HepG2 (cell line): ENCODE measurements at regions not wholly inside any gene's neighbourhood (a gene's known extent, or its start where the extent isn't known, plus 50 kb on each side); places are given as distances from the start of the nearest gene placed in this dataset.

Experiments used
- ATAC-seq: fragments of 200-7000 bp; cut with Tn5 transposase; 3 replicates; pipeline ENCODE4 v1.9.1; 2020; ENCODE audit warnings: mild to moderate bottlenecking, moderate library complexity
- BruUV-seq: library from RNA; stranded (reverse); fragments of 400-500 nt; replicated peaks from 2 replicates; lab custom pipeline; 2021; lab: Mats Ljungman, UMichigan
- CTCF ChIA-PET: fragments of 300-600 bp; formaldehyde crosslinking; extraction: SDS; loops from one replicate; lab custom pipeline; 2021; ENCODE audit warnings: low total read pairs, inconsistent platforms, low intra/inter-chr PET ratio; lab: Yijun Ruan, JAX
- POLR2A ChIA-PET: fragments of 350-600 bp; sonication (Branson Sonifier 250); formaldehyde crosslinking; loops from one replicate; lab custom pipeline; 2020; ENCODE audit warnings: antibody characterized with exemption, inconsistent platforms; lab: Yijun Ruan, JAX
- DNase-seq: peaks from one replicate; pipeline ENCODE4 v3.0.0-alpha.2; 2015; ENCODE audit warnings: low spot score
- FAIRE-seq: peaks from 3 replicates; lab custom pipeline; 2011; peaks lifted over from hg19 to GRCh38; lab: Jason Lieb, UNC
- H2AFZ ChIP-seq: one replicate; pipeline ENCODE4 v1.6.1; 2011; ENCODE audit warnings: low read length, inconsistent platforms
- H3K27ac ChIP-seq: fragments of 300-600 bp; 3 replicates; pipeline ENCODE4 v1.8.0; 2011; ENCODE audit warnings: mixed run types, mild to moderate bottlenecking, mixed read lengths, low read length, inconsistent platforms; ENCODE audit not compliant: insufficient read depth; ENCODE audit errors: extremely low read length
- H3K27me3 ChIP-seq, 2 experiments: fragments of 200-600 bp in 1 of 2; 2 replicates in 1 of 2; 3 replicates in 1 of 2; pipeline versions ENCODE4 v1.6.0 to v1.8.0; 2011; ENCODE audit warnings: low read length in 2 of 2, mild to moderate bottlenecking in 2 of 2, moderate library complexity in 2 of 2, inconsistent platforms in 1 of 2; ENCODE audit not compliant: insufficient read depth in 2 of 2, control insufficient read depth in 1 of 2
- H3K36me3 ChIP-seq, 2 experiments: fragments of 200-600 bp in 1 of 2; replicated peaks in 1 of 2; 2 replicates in 1 of 2; 3 replicates in 1 of 2; pipeline versions ENCODE4 v1.5.1 to v1.8.0; 2011; ENCODE audit warnings: low read length in 2 of 2, inconsistent platforms in 1 of 2; ENCODE audit not compliant: insufficient read depth in 2 of 2, control insufficient read depth in 1 of 2
- H3K4me1 ChIP-seq: 2 replicates; pipeline ENCODE4 v1.5.1; 2012; ENCODE audit warnings: low read length, inconsistent platforms; ENCODE audit not compliant: insufficient read depth
- H3K4me2 ChIP-seq: 2 replicates; pipeline ENCODE4 v1.6.0; 2011; ENCODE audit warnings: low read depth, low read length, inconsistent platforms
- H3K4me3 ChIP-seq, 3 experiments: fragments of 200-600 bp in 1 of 3; sonication (generic), shearing (Covaris generic) in 1 of 3; replicated peaks in 1 of 3; 2 replicates each; pipeline ENCODE4 v1.5.1; 2011 to 2016; ENCODE audit warnings: low read length in 3 of 3, inconsistent platforms in 2 of 3, low read depth in 2 of 3, mild to moderate bottlenecking in 2 of 3, control low read depth in 1 of 3, mixed read lengths in 1 of 3; ENCODE audit not compliant: insufficient read depth in 1 of 3
- H3K79me2 ChIP-seq: one replicate; pipeline ENCODE4 v1.6.1; 2011; ENCODE audit warnings: low read length, inconsistent platforms; ENCODE audit not compliant: insufficient read depth
- H3K9ac ChIP-seq: 2 replicates; pipeline ENCODE4 v1.6.0; 2011; ENCODE audit warnings: mild to moderate bottlenecking, low read depth, low read length, inconsistent platforms; ENCODE audit not compliant: insufficient read depth
- H3K9me3 ChIP-seq: 2 replicates; pipeline ENCODE4 v1.5.1; 2012; ENCODE audit warnings: mild to moderate bottlenecking, low read length
- H4K20me1 ChIP-seq: 2 replicates; pipeline ENCODE4 v1.6.0; 2011; ENCODE audit warnings: inconsistent platforms, mild to moderate bottlenecking, low read length, moderate library complexity; ENCODE audit not compliant: insufficient read depth
- HMGA1 ChIP-seq: sonication (generic); formaldehyde crosslinking; conservative IDR thresholded peaks from 2 replicates; pipeline ENCODE4 v1.4.0; 2020; ENCODE audit warnings: missing genetic modification reagents
- NFIC ChIP-seq: IDR thresholded peaks from 2 replicates; pipeline ENCODE4 v1.6.1; 2012; ENCODE audit warnings: mild to moderate bottlenecking, low read length, inconsistent platforms
- NR2F2 ChIP-seq: IDR thresholded peaks from 2 replicates; pipeline ENCODE4 v1.6.1; 2012; ENCODE audit warnings: low read depth, inconsistent platforms, borderline replicate concordance
- SMAD1 ChIP-seq: sonication (generic); formaldehyde crosslinking; IDR thresholded peaks from 2 replicates; pipeline ENCODE4 v1.4.0; 2020; ENCODE audit warnings: missing genetic modification reagents, low read depth, mild to moderate bottlenecking, borderline replicate concordance
- SP140L ChIP-seq: sonication (generic); formaldehyde crosslinking; IDR thresholded peaks from 2 replicates; pipeline ENCODE4 v1.4.0; 2020; ENCODE audit warnings: missing genetic modification reagents, borderline replicate concordance
- ZEB1 ChIP-seq: IDR thresholded peaks from 2 replicates; pipeline ENCODE4 v1.6.1; 2012; ENCODE audit warnings: mild to moderate bottlenecking, low read depth, inconsistent platforms; ENCODE audit not compliant: insufficient replicate concordance
- ZNF253 ChIP-seq: sonication (generic); formaldehyde crosslinking; IDR thresholded peaks from 2 replicates; pipeline ENCODE4 v1.8.0; 2022; ENCODE audit warnings: mild to moderate bottlenecking, missing genetic modification reagents, borderline replicate concordance
- ZZZ3 ChIP-seq: sonication (generic); formaldehyde crosslinking; IDR thresholded peaks from 2 replicates; pipeline ENCODE4 v1.4.0; 2020; ENCODE audit warnings: missing genetic modification reagents, mild to moderate bottlenecking, borderline replicate concordance
- WGBS: methylation state at CpG from one replicate; pipeline ENCODE4 v1.1.6; 2017; ENCODE audit warnings: low lambda C conversion rate; 5-methylcytosine and 5-hydroxymethylcytosine counted together
- in situ Hi-C: cut with HindIII; loops from 2 replicates; pipeline ENCODE4 v1.10.0; 2017; ENCODE audit warnings: low pct_unique_long_range_greater_than_20kb; ENCODE audit not compliant: extremely low pct_ligation_motif_present
- intact Hi-C: fragments of 100-400 bp; cut with micrococcal nuclease; formaldehyde crosslinking; loops from one replicate; pipeline ENCODE4 v1.10.0; 2022; ENCODE audit not compliant: unreplicated experiment
- TF ChIP-seq, protein P1 (sequence below): sonication (generic); formaldehyde crosslinking; IDR thresholded peaks from 2 replicates; pipeline ENCODE4 v1.5.0; 2020; ENCODE audit warnings: mild to moderate bottlenecking, low read depth, missing genetic modification reagents, borderline replicate concordance
- TF ChIP-seq, protein P2 (sequence below): fragments of 450-650 bp; IDR thresholded peaks from 2 replicates; pipeline ENCODE4 v1.6.1; 2017; ENCODE audit warnings: mild to moderate bottlenecking
- TF ChIP-seq, protein P3 (sequence below): sonication (generic); formaldehyde crosslinking; IDR thresholded peaks from 2 replicates; pipeline ENCODE4 v1.8.1; 2023; ENCODE audit warnings: missing genetic modification reagents, mild to moderate bottlenecking, borderline replicate concordance
- TF ChIP-seq, protein P4 (sequence below): sonication (generic); formaldehyde crosslinking; conservative IDR thresholded peaks from 2 replicates; pipeline ENCODE4 v1.4.0; 2020; ENCODE audit warnings: missing genetic modification reagents

DNA sequence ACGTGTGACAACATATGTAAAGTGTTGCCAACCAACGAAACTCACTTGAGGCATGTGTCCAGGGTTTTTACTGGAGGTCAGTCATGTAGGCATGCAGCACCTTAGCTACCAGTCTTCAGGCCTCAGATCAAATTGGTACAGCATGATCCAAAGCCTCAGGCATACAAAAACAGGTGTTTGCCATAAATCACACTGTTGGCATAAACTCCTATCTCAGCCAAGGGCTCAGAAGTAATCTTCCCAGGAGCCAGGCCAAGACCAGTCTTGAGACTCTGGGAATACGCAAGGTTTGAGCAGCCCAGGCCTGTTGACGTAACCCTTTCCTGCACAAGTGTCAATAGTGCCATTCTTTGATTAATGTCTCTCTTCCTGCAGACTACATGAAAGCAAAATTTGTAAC is 163.5 kb downstream of the PRL start:
- peaks cover 57% of the 10 kb centered on the region for H3K9me3 ChIP-seq
- no peaks in the 10 kb centered on the region for H3K4me1 ChIP-seq
- H3K27me3 ChIP-seq, result no peaks in the 10 kb centered on the region
- H4K20me1 ChIP-seq, result no peaks in the 10 kb centered on the region
- no peak overlapping the region for H2AFZ ChIP-seq
- POLR2A ChIA-PET, result no interaction called here
- intact Hi-C loops (no loop called here), in situ Hi-C loops (no loop called here)
- H3K79me2 ChIP-seq, result no peaks in the 10 kb centered on the region
- no TSS peak for BruUV-seq
- CTCF ChIA-PET, result no interaction called here
- no peak for ATAC-seq
- no peak overlapping the region for H3K27ac ChIP-seq
- no peak overlapping the region for H3K4me2 ChIP-seq
- FAIRE-seq, result no peak
- no peak overlapping the region for H3K9ac ChIP-seq
- no peaks in the 10 kb centered on the region for H3K36me3 ChIP-seq
- WGBS, result 32% methylated on average over 4 of the region's 4 CpGs
- DNase-seq, result no peak
- H3K4me3 ChIP-seq, result no peak overlapping the region
- TF ChIP-seq HMGA1 (CRISPR knock-in tag) (no peak), NR2F2 (no peak), NFIC (no peak), ZZZ3 (CRISPR knock-in tag) (no peak), ZNF253 (no peak), ZEB1 (no peak), SP140L (CRISPR knock-in tag) (no peak), SMAD1 (CRISPR knock-in tag) (no peak)
- TF ChIP-seq, protein P1, sequence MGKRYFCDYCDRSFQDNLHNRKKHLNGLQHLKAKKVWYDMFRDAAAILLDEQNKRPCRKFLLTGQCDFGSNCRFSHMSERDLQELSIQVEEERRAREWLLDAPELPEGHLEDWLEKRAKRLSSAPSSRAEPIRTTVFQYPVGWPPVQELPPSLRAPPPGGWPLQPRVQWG (CRISPR knock-in tag), result no peak
- TF ChIP-seq, protein P2, sequence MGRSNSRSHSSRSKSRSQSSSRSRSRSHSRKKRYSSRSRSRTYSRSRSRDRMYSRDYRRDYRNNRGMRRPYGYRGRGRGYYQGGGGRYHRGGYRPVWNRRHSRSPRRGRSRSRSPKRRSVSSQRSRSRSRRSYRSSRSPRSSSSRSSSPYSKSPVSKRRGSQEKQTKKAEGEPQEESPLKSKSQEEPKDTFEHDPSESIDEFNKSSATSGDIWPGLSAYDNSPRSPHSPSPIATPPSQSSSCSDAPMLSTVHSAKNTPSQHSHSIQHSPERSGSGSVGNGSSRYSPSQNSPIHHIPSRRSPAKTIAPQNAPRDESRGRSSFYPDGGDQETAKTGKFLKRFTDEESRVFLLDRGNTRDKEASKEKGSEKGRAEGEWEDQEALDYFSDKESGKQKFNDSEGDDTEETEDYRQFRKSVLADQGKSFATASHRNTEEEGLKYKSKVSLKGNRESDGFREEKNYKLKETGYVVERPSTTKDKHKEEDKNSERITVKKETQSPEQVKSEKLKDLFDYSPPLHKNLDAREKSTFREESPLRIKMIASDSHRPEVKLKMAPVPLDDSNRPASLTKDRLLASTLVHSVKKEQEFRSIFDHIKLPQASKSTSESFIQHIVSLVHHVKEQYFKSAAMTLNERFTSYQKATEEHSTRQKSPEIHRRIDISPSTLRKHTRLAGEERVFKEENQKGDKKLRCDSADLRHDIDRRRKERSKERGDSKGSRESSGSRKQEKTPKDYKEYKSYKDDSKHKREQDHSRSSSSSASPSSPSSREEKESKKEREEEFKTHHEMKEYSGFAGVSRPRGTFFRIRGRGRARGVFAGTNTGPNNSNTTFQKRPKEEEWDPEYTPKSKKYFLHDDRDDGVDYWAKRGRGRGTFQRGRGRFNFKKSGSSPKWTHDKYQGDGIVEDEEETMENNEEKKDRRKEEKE, result no peak
- TF ChIP-seq, protein P3, sequence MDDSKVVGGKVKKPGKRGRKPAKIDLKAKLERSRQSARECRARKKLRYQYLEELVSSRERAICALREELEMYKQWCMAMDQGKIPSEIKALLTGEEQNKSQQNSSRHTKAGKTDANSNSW (CRISPR knock-in tag), result no peak
- TF ChIP-seq, protein P4, sequence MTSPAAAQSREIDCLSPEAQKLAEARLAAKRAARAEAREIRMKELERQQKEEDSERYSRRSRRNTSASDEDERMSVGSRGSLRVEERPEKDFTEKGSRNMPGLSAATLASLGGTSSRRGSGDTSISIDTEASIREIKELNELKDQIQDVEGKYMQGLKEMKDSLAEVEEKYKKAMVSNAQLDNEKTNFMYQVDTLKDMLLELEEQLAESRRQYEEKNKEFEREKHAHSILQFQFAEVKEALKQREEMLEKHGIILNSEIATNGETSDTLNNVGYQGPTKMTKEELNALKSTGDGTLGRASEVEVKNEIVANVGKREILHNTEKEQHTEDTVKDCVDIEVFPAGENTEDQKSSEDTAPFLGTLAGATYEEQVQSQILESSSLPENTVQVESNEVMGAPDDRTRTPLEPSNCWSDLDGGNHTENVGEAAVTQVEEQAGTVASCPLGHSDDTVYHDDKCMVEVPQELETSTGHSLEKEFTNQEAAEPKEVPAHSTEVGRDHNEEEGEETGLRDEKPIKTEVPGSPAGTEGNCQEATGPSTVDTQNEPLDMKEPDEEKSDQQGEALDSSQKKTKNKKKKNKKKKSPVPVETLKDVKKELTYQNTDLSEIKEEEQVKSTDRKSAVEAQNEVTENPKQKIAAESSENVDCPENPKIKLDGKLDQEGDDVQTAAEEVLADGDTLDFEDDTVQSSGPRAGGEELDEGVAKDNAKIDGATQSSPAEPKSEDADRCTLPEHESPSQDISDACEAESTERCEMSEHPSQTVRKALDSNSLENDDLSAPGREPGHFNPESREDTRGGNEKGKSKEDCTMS, result no peak
- TF ChIP-seq, all 625 proteins: peak for 0
